UCSD-AML1 (cell line): ENCODE measurements at regions not wholly inside any gene's neighbourhood (a gene's known extent, or its start where the extent isn't known, plus 50 kb on each side); places are given as distances from the start of the nearest gene placed in this dataset.
"Not testable (repeated sequence)": the region's sequence is repeated elsewhere in the genome, so short reads cannot be mapped to it uniquely, and the experiment has no call there.

Experiments used
- DNase-seq: peaks from one replicate; lab custom pipeline; 2025; ENCODE audit not compliant: unreplicated experiment; lab: John Stamatoyannopoulos, UW

DNA sequence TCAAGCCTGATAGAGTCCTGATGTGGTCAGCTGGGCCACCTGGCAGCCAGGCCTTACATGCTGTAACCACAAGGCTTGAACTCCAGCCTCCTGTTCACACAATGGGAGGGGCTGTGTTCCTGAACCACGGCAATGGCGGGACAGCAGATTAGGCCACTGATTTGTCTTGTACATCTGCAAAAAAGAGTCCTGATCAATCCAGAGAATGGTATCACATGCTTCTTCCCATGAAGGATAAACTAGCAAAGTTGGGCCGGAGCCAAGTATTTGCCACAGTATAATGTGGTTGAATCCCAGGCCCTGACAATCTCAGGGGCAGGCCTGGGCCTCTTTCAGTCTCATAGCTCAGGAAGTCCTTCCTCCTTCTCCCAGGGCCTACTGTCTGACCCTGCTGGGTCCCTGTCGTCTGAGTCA lies 2182.5 kb upstream of the AGA start:
- DNase-seq, result no peak

GRCh38 chr4:179625406-179625805 lies 2183.2 kb upstream of the AGA start:
- no peak for DNase-seq

DNA sequence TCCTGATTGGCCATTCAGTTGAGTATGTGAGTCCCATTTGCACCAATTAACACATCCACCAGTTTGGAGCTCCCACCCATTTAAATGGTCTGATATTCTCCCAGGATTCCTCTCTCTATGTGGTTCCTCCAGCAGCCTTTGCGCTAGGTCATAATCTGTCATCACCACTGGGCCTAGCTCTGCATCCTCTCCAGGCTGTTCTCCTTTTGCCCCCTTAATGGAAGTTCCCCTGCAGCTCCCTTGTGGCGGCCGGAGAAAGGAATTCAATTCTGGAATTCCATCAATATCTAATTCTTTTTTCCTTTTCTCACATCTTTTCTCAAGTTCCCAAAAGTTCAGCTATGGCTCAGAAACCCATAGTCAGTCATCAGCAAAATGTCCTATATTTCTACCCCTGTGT lies 2184.4 kb upstream of the AGA start:
- DNase-seq, result no peak

GRCh38 chr4:179631321-179631720 lies 2189.1 kb upstream of the AGA start:
- DNase-seq, result no peak

DNA sequence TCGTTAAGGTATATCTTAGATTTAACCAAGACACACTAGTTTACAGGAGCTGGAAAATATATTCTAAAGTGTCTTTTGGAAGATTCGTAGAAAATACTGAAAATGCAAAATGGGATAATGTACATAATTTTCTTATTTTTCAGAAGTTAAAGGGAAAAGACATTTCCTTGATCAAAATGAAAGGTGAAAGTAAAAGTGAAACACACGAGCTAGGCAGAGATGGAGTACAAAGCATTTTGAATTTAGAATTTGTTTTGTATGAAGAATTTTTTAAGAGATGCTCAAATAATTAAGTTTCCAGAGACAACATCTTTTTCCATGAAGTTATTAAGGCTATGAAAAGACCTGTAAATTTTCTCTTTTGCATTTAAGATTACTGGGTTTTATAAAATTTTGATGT lies 2192.6 kb upstream of the AGA start:
- DNase-seq, result no peak

DNA sequence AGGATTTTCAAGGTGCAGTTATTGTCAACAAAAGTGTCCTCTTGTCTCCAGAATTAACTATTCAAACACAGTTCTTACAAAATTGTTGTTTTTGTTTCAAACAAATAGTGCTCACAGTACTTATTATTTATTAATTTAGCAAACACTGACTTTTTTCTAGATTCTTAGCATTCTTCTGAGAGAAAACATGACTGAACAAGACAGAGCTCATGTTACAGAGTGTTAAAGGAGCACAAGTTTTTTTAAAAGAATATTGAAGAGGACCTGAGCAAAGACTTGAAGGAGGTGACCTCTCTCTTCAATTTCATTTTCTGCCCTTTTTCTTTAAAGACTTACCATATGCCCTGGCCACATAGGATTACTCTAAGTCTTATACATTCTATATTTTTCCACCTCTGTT lies 2220.3 kb upstream of the AGA start:
- no peak for DNase-seq

DNA sequence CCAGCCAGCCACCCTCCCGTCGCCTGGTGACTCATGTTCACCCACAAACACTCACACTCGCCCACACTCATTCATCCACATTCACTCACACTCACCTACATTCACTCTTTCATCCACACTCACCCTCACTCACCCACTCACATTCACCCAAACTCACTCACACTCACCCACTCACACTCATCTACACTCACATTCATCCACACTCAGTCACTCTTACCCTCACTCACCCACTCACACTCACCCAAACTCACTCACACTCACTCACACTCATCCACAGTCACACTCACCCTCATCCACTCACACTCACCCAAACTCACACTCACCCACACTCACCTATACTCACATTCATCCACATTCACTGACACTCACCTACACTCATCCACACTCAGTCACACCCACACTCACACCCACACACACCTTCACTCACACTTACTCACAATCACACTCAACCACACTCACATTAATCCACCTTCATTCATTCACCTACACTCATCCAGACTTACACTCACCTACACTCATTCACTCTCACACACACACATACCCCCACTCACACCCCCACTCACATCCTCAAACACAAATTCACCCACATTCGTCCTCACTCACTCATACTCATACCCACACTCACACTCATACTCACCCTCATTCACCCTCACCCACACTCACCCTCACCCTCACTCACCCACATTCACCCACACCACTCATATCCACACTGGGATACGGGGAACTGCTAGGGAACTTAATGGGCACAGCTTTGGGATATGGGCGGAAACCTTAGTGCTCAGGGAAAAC lies 2221.6 kb upstream of the AGA start:
- no peak for DNase-seq

DNA sequence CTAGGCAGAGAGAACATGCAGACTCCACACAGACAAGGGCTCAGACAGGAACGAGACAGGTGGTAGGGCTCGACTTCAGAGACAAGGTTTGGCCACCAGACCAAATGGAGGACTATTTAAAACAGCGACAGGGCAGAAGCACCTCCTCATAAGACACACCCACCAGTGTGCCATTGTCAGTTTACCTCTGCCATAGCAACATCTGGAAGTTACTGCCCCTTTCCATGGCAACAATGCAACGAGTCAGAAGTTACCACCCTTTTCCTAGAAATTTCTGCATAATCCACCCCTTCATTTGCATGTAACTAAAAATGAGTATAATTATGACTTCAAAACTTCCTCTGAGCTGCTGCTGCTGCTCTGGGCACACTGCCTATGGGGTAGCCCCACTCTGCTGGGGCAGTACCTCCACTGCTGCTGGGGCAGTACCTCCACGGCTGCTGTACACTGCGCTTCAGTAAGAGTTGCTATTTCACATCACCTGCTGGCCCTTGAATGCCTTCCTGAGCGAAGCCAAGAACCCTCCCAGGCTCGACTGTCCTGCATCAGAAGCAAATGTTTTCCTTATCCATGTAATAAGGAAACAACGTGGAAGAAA lies 2222.3 kb upstream of the AGA start:
- DNase-seq, result no peak

DNA sequence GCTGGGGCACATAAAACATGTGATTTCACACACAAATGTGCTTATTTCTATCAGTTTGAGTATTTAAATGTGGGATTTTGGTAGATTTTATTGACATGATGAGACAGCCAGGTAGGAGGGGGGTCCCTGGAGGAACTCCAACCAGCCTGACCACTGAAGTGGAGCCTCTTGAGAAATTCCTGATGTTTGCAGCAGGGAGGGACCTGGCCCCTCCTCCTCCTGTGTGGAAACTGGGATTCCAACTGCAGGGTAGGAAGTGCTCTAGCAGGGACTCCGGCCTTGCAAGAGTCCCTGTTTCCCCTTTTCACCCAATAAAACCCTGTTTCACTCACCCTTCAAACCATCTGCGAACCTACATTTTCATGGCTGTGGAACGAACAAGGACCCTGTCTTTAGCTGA lies 2224.0 kb upstream of the AGA start:
- no peak for DNase-seq

GRCh38 chr4:179671609-179672008 lies 2229.4 kb upstream of the AGA start:
- no peak for DNase-seq

DNA sequence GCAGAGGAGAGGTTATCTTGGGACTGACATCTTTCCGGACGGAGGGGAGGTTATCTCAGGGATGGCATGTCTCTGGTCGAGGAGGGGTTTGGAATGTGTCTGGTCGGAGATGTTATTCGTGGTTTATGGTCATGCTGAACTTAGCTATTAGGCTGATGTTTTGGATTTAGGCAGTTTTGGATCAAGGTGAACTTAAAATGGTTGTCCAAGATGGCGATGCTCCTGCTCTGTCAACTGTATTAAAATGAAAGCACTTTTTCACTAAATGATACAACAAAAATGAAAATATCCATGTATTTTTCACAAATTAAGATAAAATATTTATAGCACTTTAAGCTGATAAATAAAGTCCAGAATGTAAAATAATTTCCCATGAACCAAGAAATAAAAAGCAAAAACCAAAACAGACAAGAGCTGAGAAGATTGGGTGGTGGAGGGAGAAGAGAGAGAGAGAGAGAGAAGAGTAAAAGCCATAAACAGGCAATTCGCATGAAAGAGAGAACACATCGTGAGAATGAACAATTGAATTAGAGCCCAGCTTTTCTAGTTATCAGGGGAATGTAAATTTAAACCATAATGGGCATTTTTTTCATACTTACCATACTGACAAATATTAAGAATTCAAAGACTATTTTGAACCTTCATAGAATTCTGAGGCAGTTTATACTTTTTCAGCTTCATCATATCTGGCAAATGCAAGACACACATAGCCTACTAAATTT lies 2236.0 kb upstream of the AGA start:
- DNase-seq, result no peak

- DNase-seq, result not testable (repeated sequence)
Measured at GRCh38 chr4:179683661-179684060, 2241.4 kb upstream of the AGA start.

- DNase-seq, result no peak
Measured at GRCh38 chr4:179692222-179692621, 2250.0 kb upstream of the AGA start.

DNA sequence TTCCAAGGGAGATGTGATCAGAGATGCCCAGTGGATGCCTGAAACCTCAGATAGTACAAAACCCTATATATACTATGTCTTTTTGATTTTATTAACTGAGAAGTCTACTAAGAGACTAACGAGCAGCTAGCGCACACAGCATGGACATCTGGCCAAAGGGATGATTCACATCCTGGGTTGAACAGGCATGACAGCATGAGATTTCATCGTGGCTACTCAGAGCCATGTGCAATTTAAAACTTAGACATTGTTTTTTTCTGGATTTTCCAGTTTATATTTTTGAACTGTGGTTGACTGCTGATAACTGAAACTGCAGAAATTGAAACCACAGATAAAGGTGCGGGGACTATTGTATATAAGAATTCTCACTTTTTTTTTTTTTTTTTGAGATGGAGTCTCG lies 2252.9 kb upstream of the AGA start:
- no peak for DNase-seq

GRCh38 chr4:179698321-179698720 lies 2256.1 kb upstream of the AGA start:
- no peak for DNase-seq

DNA sequence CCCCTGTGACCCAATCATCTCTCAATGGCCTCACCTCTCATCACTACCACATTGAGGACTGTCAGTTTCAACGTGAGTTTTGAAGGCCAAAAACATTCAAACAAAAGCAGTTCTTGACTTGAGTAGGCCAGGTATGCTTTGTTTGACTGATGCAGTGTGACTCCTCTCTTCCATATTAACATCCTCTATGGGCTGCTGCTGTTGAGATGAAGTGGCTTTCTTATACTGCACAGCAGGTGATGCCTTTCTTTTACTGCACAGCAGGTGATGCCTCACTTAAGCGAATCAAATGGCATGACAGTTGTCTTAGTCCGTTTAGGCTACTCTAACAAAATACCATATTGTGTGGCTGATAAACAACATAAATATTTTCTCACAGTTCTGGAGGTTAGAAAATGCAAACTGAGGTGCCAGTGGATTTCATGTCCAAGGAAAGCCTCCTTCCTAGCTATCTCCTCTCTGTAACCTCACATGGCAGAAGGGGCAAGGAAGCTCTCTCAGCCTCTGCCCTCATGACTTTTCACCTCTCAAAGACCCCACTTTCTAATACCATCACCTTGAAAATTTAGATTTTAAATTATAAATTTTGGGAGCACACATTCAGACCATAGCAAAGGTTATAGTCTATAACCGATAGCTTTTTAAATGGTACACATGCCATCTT lies 2267.9 kb upstream of the AGA start:
- DNase-seq, result no peak

GRCh38 chr4:179719766-179720450 lies 2277.7 kb upstream of the AGA start:
- no peak for DNase-seq

DNA sequence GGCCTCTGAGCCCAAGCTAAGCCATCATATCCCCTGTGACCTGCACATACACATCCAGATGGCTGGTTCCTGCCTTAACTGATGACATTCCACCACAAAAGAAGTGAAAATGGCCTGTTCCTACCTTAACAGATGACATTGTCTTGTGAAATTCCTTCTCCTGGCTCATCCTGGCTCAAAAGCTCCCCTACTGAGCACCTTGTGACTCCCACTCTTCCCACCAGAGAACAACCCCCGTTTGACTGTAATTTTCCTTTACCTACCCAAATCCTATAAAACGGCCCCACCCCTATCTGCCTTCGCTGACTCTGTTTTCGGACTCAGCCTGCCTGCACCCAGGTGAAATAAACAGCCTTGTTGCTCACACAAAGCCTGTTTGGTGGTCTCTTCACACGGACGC lies 2284.3 kb upstream of the AGA start:
- not testable (repeated sequence) for DNase-seq

GRCh38 chr4:179728305-179728704 lies 2286.1 kb upstream of the AGA start:
- DNase-seq, result no peak

DNA sequence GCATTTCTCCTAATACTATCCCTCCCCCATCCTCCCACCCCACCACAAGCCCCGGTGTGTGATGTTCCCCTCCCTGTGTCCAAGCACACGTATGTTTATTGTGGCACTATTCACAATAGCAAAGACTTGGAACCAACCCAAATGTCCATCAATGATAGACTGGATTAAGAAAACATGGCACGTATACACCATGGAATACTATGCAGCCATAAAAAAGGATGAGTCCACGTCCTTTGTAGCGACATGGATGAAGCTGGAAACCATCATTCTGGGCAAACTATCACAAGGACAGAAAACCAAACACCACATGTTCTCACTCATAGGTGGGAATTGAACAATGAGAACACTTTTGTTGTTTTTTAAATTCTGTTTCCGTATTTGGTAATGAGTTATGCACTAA lies 2294.6 kb upstream of the AGA start:
- DNase-seq, result not testable (repeated sequence)

DNA sequence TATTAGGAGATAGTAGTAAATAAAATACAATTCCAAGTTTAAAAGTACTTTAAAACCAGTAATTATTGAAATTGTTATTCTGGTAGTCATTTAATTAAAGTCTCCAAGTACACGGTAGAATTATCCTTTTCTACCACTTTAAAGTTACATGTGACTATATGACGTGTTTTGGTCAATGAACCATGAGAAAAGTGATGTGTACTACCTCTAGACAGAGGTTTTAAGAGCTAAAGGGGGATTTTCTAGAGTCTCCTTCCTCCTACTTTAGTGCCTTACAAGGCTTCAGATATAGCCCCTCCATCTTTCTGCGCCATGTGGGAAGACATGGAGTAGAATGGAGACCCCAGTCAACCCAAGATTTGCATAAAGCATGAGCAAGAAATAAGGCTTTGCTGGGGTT lies 2296.6 kb upstream of the AGA start:
- DNase-seq, result no peak
